B cell (primary cell): ENCODE measurements at regions not wholly inside any gene's neighbourhood (a gene's known extent, or its start where the extent isn't known, plus 50 kb on each side); places are given as distances from the start of the nearest gene placed in this dataset.

Experiments
- EZH2 ChIP-seq: IDR thresholded peaks from 2 replicates; pipeline ENCODE4 v1.6.1; 2012; ENCODE audit warnings: borderline replicate concordance, low read depth, mild to moderate bottlenecking, moderate library complexity, low read length; ENCODE audit not compliant: insufficient read depth, poor library complexity, severe bottlenecking
- TF ChIP-seq, protein P1 (sequence below): fragments of 200-600 bp; IDR thresholded peaks from one replicate; pipeline ENCODE4 v1.8.0; 2022; ENCODE audit warnings: antibody characterized with exemption, mild to moderate bottlenecking

DNA sequence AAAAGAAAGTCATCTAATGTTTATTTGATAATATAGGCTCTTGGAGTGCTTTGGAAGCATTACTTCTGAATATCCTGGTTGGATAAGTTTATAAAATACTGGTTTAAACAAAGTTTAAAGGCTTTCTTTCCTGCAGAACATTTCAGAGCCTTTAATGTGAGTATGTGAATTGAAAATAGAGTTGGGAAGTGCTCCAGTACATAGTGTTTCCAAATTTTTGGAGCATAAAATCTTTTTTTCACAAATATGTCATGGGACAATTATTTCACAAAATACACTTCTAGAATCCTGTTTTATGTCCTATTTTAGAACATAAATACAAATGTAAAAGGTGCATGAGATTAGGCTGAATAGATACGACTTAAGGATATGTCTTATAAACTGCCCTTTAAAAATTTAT is 158.9 kb upstream of the HNRNPA3 start:
- no peak for TF ChIP-seq EZH2
- TF ChIP-seq, protein P1, sequence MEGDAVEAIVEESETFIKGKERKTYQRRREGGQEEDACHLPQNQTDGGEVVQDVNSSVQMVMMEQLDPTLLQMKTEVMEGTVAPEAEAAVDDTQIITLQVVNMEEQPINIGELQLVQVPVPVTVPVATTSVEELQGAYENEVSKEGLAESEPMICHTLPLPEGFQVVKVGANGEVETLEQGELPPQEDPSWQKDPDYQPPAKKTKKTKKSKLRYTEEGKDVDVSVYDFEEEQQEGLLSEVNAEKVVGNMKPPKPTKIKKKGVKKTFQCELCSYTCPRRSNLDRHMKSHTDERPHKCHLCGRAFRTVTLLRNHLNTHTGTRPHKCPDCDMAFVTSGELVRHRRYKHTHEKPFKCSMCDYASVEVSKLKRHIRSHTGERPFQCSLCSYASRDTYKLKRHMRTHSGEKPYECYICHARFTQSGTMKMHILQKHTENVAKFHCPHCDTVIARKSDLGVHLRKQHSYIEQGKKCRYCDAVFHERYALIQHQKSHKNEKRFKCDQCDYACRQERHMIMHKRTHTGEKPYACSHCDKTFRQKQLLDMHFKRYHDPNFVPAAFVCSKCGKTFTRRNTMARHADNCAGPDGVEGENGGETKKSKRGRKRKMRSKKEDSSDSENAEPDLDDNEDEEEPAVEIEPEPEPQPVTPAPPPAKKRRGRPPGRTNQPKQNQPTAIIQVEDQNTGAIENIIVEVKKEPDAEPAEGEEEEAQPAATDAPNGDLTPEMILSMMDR: no peak
